ENCODE measurements at regions not wholly inside any gene's neighbourhood (a gene's known extent, or its start where the extent isn't known, plus 50 kb on each side); places are given as distances from the start of the nearest gene placed in this dataset.

DNA sequence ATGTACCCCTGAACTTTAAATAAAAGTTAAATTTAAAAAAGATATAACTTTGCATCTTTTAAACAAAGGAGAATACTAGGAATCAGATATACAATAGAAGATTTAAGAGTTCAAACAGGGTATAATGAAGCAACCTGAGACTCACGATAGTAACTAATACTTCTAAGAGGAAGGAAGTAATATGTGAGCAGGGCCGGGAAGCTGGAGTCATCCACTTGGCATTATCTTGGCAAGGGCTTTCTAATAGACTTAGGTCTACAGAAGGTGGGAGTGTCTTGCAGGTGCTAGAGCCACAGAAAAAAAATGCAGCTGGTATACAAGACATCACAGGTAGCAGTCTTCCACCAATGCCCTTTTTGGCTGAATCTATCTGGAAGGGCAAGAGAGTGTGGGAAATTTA is 231.9 kb downstream of the KCTD12 start:
- no peak for ATAC-seq

DNA sequence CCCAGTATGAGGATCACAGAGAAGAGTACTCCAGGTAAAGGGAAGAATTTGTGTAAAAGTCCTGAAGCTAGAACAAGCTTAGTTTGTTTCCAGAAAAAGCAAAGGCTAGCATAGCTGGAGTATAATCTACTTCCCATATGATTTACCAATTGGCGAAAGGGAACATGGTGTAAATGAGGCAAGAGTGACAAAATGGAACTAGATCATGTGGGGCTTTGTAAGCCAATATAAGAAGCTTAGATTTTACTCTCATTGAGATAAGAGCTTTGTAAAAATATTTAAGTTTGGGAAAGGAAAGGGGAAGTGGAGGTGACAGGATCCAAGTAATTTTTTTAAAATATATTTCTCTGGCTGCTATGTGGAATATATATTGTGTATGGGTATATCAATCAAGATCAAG is 234.9 kb downstream of the KCTD12 start:
- ATAC-seq: no peak

DNA sequence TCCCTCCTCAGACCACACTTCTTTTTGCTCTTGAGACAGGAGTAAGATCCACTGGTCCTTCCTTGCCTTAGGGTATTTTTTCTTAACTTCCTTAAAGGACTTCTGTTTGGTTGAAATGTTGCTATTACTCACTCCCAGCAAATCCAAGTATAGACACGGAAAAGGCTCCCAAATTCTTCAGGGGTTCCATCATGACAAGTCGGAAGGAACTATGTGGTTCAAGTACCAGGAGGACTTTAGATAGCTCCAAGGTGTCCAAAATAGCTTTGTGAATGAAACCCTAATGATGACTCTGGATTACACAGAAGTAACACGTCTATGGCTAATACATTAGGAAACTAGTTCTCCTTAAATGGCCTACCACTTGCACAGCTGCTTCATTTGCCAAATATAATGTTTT is 238.7 kb downstream of the KCTD12 start:
- ATAC-seq: no peak

DNA sequence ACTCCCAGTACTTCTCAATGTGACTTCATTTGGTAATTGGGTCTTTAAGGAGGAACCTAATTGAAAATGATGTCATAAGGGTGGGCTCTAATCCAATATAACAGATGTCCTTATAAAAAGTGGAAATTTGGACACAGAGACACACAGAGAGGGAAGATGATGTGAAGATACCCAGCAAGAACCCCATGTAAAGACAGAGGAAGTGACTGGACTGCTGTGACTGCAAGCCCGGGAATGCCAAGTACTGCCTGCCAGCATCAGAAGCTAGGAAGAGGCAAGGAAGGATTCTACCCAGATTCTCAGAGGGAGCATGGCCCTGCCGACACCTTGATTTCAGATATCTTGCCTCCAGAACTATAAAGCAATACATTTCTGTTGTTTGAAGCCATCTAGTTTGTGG is 239.3 kb downstream of the KCTD12 start:
- ATAC-seq: no peak

DNA sequence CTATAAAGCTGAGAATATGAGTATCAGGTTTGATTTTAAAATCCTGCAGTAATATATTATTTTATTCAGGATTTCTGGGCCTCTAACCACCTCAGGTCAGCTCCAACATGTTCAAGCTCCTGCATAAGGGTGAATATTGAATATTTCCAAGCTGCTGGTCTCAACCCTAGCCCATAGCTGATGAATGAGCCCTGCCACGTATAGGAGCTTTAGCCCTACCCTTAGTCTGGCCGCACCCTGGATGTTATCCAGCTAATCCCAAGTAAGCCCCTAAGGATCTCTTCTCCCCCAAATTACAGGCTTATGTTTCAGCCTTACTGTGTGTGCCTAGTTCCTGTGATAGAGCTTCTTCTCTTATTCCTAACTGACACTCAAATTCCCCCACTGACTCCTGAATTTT is 240.6 kb downstream of the KCTD12 start:
- no peak for ATAC-seq

DNA sequence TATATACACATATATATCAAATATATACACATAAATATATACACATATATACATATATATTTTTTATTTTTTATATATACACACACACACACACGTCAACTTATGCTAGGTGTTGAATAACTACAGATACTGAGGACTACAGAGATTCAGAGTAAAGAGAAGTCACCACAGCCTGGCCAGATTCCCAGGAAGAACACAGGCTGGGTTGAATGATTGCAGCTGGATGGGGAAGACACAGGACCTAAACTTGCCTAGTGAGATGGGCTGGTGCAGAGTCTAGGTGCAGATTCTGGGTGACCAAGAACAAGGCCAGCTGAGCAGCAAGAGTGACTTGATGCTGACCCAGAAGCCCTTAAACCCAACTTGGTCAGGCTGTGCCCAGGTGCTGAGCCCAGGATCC is 241.3 kb downstream of the KCTD12 start:
- ATAC-seq: no peak

DNA sequence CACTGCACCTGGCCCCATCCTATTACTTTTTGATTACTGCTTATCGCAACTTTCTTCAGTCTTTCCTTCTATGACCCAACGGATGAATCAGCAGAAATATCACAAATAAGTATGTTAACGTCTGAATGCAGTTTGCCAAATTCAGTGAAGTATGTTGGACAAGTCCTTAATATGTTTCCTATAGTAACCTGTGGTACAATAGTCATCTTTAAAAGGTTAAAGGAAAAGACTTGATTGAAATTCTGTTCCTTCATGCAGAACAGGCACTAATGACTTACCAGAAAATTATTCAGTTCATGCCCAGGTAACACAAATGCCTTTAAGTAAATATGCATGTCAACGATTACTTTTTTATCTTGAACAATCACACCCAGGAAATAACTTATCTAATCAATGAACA is 242.6 kb downstream of the KCTD12 start:
- ATAC-seq: no peak

DNA sequence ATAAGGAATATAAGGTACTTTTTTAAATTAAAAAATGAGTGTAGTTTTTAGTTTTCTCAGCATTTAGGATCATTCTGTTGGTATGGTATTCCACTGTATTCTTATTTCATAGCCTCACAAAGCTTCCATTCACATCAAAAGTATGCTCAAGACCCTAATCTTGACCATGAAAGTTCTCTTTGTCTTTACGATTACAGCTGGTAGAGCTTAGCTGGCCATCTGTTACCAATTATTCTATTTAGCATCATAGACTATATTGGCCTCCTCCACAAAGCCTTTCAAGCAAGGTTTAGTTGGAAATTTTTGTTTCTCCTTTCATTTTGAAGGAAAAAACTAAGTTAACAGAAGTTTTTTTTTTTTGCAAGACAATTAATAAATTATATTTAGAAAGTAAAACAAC is 245.1 kb downstream of the KCTD12 start:
- ATAC-seq: no peak

DNA sequence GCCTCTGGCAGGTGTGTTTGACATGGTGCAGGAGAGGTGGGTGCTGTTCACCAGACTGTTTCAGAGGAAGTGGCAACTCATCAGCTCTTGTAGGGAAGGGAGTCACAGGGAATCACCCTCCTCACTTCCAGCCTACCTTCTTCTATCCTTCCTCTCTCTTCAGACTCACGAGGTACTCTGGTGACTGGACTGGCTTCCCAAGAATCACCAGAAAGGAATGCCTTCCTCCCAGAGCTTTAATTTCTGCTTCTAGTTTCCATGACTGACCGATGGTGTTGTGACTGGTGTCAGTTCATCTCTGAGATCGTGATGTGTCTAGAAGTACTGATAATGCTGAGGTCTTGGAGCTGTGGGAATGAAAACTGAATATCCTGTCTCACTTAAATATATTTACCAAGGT is 247.3 kb downstream of the KCTD12 start:
- no peak for ATAC-seq

DNA sequence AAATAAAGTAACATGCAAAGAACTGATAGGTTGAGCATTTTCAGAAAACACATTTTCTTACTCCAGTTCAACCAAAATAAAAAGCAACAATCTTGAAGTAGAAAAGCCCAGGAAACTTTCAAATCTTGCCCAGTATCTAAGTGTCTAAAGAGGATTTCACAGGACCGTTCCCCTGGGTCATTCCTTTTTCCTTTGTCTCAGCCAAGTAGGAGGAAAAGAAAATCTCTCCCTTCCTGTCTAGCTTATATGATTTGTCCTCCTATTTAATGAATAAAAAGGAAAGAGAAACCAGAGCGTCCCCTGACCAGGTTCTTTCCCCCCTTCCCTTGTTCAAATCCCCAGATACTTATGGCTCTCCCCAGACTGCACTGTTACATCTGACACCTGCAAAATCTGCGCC is 248.0 kb downstream of the KCTD12 start:
- ATAC-seq: no peak

DNA sequence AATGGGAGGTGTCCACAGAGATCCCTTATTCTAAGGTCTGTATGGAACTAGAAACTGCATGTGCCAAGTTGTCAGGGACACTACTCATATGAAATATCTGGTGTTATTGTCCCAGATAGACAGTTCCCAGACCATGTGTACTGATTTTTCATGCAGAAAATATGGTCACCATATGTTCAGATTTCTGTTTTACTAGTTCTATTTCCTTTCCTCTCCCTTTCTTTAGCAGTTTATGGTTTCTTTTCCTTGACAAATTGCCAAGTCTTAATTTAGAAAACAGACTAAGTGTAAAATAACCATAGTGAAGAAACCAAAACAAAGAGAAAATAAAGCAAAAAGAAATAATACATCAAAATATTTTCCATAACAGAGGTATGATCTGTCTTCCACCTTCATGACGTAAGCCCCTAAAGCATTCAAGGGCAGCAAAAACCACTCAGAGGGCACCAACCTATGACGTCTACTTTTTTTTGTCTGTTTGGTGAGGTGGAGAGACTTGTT is 248.5 kb downstream of the KCTD12 start:
- no peak for ATAC-seq

DNA sequence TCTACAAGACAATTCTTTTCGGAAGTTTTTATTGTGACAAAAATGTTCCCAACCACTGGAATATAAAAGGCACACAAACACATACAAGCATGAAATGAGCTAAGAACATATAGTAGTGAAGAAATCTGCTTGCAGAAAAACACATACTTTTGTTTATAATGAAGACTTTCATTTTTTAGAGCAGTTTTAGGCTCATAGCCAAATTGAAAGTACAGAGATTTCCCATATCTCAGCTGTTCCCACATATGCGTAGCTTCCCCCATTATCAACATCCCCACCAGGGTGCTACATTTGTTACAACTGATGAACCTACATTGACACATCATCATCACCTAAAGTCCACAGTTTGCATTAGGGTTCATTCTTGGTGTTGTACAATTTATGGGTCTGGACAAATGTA is 249.4 kb downstream of the KCTD12 start:
- no peak for ATAC-seq

DNA sequence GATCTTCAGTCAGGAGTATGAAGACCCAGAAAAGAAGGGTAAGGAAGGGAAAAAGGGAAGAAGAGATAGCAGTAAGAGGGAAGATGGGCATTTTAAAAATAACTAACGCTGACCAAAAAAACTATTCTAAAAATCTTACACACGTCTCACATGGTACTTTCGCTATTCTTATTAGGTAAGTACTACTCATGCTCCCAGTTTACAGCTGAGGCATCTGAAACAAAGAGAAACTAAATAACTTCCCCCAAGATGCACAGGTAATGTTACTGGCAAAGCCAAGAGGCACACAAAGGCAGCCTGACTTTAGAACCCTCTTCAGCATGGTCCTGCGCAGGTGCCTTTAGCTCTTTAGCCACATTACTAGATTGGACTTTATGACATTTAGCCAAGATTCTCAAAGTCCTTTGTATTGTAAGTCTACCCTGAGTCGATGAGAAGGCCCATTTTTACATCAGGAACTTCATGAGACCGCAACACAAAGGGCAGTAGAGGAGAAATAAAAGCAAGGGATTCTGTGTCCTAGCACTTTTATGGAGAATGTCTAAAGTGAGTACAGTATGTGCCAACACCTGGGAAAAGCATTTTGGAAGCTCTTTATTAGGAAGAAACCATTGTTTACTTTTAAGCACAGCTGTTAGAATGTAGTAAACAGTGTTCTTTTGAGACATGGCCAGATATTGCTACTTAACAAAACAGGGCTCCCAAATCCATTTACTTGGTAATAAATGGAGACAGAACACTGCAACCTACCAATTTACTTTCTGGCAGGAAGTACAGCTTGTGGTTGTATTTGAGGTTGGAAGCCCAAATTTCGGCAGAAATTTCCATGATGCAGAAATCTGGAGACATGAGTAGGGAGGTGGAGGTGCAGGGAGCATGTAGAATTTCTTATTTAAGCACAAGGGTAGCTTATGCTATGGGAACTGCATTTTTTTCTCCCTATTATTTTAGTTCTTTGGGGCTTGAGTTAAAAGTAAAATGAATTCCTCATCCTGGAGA is 250.7 kb downstream of the KCTD12 start:
- ATAC-seq: no peak

DNA sequence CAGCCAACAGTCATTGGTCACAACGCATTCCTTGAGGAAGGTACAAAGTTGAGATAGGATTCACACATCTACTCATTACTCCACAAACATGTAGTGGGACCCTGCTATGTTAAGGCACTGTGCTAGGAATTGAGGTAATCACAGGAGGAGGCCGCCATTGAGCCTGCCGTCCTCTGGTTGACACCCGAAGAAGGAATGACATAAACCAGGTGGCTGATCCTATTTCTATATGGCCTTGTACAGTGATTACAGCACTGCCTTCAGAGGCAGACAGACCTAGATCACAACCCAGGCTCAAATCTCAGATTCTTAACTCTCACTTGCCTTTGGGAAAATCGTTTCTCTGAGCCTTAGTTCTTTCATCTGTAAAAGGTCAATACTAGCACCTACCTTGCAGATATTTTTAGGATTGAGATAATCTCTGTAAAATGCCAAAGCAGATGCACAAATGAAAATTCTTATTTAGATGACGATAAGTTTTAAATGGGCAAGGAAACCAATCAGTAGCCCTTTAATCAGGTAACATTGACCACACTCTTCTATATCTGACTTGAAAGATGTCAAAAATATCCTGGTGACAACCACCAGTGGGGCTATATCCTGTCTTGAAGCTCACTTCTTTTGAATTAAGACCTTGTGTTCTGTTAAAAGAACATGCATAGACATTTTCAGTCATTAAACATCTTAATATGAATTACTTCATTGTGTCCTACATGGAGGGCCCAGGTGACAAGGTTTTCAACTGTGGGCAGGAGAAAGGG is 251.6 kb downstream of the KCTD12 start:
- ATAC-seq: no peak

DNA sequence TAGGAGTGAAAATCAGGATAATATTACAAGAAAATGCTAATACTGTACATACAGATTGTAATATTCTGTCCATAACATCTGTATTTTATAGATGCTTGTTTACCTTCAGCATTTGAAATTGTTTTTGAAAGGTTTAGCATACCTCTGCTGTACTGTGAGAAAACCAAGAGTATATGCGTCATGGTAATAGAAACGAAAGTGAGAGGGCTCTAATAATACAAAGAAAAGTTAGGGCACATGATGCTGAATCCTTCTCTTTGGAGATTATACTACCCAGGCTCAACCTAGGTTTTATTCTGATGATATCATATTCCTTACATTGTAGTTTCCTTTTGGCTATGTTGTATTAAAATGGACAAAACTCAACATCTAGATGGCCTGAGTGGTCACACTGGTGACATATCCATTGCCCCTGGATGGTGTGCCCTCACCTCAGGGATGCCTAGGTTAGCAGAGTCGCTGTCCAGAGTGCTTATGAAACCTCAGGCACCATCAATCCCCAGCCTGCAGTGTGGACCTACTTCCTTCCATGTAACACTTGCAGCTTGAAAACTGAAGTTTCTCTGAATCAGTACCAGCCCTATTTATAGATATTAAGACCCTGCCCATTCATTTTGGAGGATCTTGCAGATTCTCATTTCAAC is 253.7 kb downstream of the KCTD12 start:
- ATAC-seq: no peak

DNA sequence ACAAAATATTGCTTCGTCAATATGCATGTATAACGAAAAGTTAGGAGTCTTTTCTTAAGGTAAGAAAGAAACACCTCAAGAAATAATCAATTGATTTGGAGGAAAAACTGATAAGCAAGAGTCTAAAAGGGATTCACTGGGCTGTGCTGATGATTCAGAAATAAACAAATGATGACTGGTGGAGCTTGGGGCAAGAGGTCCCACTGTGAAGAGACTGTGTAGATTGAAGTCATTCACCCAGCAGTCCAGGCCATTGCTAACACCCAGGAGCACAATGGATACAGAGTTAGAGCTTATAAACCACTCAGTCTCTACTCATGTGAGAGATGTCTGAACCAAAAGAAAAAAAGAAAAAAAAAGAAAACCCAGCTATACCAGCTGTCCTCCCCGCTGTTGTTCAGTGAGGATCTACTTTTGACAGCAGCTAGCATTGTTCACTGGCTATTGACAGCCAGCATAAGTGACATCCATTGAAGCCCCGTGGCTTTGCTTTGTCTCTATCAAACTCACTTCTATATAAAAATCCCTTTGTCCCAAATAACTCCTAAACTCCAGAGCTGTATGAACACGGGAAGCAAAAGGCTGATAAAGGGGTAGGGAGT is 255.5 kb downstream of the KCTD12 start:
- ATAC-seq: no peak

DNA sequence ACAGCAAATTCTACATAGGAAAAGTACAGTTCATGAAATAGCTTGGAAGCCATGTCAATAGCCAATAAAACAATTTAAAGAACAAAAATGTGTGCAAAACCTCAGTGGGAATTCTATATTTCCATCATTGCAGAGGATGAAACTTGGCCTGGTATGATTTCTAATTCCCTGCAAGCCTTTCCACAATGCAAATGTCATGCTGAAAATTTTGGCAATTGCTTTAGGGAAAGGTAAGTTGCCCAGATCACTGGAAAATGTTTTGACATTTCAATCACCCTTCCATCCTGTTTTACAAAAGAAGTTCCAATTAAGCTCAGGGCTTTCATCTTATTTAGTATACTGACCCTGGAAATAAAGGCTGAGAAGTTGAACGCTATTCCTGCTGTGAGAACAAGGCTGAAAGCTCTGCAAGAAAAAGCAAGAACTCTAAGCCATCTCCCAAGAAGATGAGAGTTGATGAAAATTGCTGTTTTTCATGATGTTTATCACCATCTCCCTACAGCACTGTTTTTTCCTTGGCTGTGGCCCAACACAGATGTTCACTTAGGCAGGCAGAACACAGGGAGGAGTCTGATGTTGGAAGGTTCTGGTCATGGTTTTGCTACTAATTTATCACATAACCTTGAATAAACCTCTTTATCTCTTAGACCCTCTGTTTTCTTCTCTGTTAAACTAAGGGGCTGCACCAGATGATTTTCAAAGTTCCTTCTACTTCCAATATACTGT is 263.7 kb downstream of the KCTD12 start:
- ATAC-seq: no peak

DNA sequence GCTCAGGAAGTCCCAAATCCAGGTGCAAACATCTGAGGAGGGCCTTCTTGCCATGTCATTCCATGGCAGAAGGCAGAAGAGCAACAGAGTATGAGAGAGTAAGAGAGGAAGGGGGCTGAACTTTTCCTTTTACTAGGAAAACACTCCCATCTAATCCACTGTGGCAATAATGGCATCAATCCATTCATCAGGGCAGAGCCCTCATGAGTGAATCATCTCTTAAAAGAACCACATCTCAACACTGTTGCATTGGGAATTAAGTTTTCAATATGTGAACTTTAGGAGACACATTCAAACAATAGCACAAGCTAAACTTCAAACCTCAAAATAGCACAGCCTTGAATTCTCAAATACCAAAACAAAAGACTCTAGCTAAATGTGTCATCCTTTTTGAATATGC is 264.5 kb downstream of the KCTD12 start:
- ATAC-seq: no peak

DNA sequence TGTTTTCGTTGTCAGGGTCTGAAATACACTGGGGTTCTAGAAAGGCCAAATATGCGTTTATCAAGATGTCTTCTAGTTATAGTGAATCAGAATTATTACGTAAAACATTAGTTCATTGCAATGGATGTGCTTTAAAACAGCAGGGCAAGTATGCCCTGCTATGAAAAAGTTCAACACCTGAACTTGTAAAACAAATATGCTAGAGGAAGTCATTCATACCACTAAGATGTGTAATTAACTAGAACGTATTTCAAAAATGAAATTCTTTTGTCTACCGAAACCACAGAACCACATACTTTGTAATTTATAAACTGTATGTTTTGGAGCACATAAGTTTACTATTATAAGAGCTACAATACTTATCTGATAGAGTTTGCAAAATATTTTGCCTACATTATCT is 266.2 kb downstream of the KCTD12 start:
- no peak for ATAC-seq

DNA sequence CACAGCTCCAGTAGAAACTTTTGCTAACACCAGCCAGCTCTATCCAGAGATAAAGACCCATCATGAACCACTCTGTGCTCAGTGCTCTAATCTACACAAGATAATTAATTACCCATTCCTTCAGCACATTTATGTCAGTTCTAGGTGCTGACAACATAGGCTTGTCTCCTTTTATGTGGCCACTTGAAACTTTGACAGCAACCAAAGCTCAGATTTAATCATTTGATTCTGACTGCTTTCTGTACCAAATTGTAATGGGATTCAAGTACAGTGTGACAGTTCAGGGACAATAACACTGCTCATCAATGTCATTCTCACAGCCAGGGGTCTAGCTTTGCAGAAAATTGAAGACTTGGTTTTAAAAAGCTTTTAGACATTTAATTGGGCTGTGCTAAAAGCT is 266.6 kb downstream of the KCTD12 start:
- ATAC-seq: no peak

DNA sequence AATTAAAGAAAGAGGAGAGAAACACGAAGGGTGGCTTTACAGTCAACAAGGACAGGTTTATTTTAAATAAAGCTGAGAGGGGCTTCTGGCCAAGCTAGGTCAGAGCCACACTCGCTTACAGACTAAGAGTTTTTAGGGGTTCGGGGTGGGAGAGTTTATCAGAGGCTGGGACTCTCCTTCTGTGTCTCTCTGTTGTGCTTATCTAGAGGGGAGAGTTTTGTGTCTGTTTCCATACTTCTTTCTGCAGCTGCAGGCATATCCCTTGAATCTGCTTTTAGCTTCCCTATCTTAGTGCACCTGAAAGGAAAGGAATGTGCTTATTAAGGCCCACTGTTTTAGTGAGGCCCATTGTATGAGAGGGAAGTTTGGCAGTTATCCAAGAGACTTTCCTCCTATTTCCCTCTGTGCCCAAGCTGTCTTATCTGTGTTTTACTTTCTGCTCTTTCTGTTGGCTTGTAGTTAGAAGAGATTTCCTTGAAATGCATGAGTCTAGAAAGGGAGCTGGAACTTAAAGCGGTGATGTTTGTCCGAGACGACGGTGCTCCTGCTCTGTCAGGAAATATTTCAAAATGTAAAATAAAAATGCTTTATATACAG is 275.3 kb downstream of the KCTD12 start:
- ATAC-seq: no peak

DNA sequence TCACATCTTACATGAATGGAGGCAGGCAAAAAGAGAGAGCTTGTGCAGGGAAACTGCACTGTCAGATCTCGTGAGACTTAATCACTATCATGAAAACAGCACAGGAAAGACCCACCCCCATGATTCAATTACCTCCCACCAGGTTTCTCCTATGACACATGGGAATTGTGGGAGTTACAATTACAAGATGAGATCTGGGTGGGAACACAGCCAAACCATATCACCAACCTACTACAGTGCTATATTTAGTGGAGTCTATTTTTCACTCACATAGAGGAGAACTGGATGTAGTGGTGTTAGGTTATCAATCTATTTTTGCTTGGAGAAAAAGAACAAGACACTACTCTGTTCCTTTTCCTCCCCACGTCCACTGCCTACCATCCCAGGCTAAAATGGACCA is 276.6 kb downstream of the KCTD12 start:
- no peak for ATAC-seq
